Panc1 (cell line): ENCODE measurements at regions not wholly inside any gene's neighbourhood (a gene's known extent, or its start where the extent isn't known, plus 50 kb on each side); places are given as distances from the start of the nearest gene placed in this dataset.

Experiments
- ATAC-seq: fragments of 200-7000 bp; cut with Tn5 transposase; 2 replicates; pipeline ENCODE4 v1.9.1; 2020; ENCODE audit warnings: mild to moderate bottlenecking, moderate library complexity
- BruUV-seq: library from RNA; stranded (reverse); fragments of 400-500 nt; replicated peaks from 2 replicates; lab custom pipeline; 2021; lab: Mats Ljungman, UMichigan
- CTCF ChIA-PET: fragments of 300-600 bp; sonication (Branson Sonifier 250); formaldehyde crosslinking; loops from one replicate; lab custom pipeline; 2022; ENCODE audit warnings: antibody characterized with exemption; lab: Charles Lee
- POLR2A ChIA-PET: fragments of 300-600 bp; sonication (Branson Sonifier 250); formaldehyde crosslinking; loops from one replicate; lab custom pipeline; 2022; ENCODE audit warnings: antibody characterized with exemption; lab: Charles Lee
- DNase-seq: peaks from one replicate; pipeline ENCODE4 v3.0.0-alpha.2; 2010; ENCODE audit warnings: low read depth, low spot score
- H3K27ac ChIP-seq: 2 replicates; pipeline ENCODE4 v1.5.1; 2011; ENCODE audit warnings: mild to moderate bottlenecking, low read length, inconsistent platforms
- H3K27me3 ChIP-seq: fragments of 200-500 bp; sonication (Bioruptor generic); 2 replicates; pipeline ENCODE4 v1.6.0; 2014; ENCODE audit warnings: low read length, inconsistent platforms; ENCODE audit not compliant: control insufficient read depth, insufficient read depth
- H3K36me3 ChIP-seq: fragments of 200-500 bp; sonication (Bioruptor generic); 2 replicates; pipeline ENCODE4 v1.5.1; 2014; ENCODE audit warnings: inconsistent platforms, mild to moderate bottlenecking, low read length, moderate library complexity; ENCODE audit not compliant: control insufficient read depth, insufficient read depth
- H3K4me1 ChIP-seq: 2 replicates; pipeline ENCODE4 v1.5.1; 2011; ENCODE audit warnings: inconsistent platforms, mild to moderate bottlenecking, low read length, moderate library complexity; ENCODE audit not compliant: control insufficient read depth, insufficient read depth
- H3K4me3 ChIP-seq, 2 experiments: 2 replicates each; pipeline ENCODE4 v1.5.1; 2011 to 2012; ENCODE audit warnings: low read depth in 2 of 2, low read length in 2 of 2, mild to moderate bottlenecking in 2 of 2, inconsistent platforms in 1 of 2, moderate library complexity in 1 of 2
- H3K9me3 ChIP-seq: fragments of 200-500 bp; sonication (Bioruptor generic); 2 replicates; pipeline ENCODE4 v1.5.1; 2014; ENCODE audit warnings: low read depth, mild to moderate bottlenecking, inconsistent platforms, low read length, moderate library complexity; ENCODE audit not compliant: control insufficient read depth, insufficient read depth
- POLR2AphosphoS5 ChIP-seq: IDR thresholded peaks from 2 replicates; pipeline ENCODE4 v1.6.1; 2012; ENCODE audit warnings: mild to moderate bottlenecking, low read depth, low read length, moderate library complexity
- SIN3A ChIP-seq: IDR thresholded peaks from 2 replicates; pipeline ENCODE4 v1.6.1; 2012; ENCODE audit warnings: low read depth, mild to moderate bottlenecking, low read length, moderate library complexity, borderline replicate concordance; ENCODE audit not compliant: insufficient read depth
- TCF7L2 ChIP-seq: IDR thresholded peaks from 2 replicates; pipeline ENCODE4 v1.6.1; 2011; ENCODE audit warnings: mild to moderate bottlenecking, low read depth, low read length, inconsistent platforms
- in situ Hi-C: cut with HindIII; loops from 2 replicates; pipeline ENCODE4 v1.10.0; 2016; ENCODE audit warnings: low sequenced_read_pairs, low pct_unique_long_range_greater_than_20kb
- intact Hi-C: fragments of 100-400 bp; cut with micrococcal nuclease; formaldehyde crosslinking; loops from one replicate; pipeline ENCODE4 v1.10.0; 2022; ENCODE audit not compliant: unreplicated experiment
- TF ChIP-seq, protein P1 (sequence below), 2 experiments: IDR thresholded peaks; 2 replicates each; pipeline ENCODE4 v1.6.1; 2011 to 2012; ENCODE audit warnings: low read depth in 2 of 2, control low read depth in 1 of 2, low read length in 1 of 2, mild to moderate bottlenecking in 1 of 2, moderate library complexity in 1 of 2; ENCODE audit not compliant: insufficient read depth in 1 of 2
- TF ChIP-seq, protein P2 (sequence below): fragments of 450-650 bp; IDR thresholded peaks from 2 replicates; pipeline ENCODE4 v1.5.1; 2017; ENCODE audit warnings: mild to moderate bottlenecking

DNA sequence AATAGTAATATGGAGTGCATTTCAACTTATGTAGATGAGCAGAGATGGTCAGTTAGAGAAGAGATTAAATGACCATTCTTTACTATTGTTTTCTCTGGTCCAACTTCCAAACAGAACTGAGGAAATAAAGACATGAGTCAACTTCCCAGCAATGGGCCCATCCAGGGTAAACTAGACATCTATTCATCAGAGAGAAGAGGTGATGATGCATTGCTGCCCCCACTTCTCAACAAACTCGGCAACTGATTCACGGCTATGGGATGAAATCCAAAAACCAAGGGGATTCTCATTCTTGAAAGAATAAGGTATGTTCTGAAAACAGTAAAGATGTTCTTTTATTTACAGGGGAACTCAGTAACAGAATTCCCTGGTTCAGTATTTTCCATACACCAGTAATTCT is 190.7 kb downstream of the RDH14 start:
- H3K4me1 ChIP-seq = no peaks in the 10 kb centered on the region
- TF ChIP-seq, protein P1, sequence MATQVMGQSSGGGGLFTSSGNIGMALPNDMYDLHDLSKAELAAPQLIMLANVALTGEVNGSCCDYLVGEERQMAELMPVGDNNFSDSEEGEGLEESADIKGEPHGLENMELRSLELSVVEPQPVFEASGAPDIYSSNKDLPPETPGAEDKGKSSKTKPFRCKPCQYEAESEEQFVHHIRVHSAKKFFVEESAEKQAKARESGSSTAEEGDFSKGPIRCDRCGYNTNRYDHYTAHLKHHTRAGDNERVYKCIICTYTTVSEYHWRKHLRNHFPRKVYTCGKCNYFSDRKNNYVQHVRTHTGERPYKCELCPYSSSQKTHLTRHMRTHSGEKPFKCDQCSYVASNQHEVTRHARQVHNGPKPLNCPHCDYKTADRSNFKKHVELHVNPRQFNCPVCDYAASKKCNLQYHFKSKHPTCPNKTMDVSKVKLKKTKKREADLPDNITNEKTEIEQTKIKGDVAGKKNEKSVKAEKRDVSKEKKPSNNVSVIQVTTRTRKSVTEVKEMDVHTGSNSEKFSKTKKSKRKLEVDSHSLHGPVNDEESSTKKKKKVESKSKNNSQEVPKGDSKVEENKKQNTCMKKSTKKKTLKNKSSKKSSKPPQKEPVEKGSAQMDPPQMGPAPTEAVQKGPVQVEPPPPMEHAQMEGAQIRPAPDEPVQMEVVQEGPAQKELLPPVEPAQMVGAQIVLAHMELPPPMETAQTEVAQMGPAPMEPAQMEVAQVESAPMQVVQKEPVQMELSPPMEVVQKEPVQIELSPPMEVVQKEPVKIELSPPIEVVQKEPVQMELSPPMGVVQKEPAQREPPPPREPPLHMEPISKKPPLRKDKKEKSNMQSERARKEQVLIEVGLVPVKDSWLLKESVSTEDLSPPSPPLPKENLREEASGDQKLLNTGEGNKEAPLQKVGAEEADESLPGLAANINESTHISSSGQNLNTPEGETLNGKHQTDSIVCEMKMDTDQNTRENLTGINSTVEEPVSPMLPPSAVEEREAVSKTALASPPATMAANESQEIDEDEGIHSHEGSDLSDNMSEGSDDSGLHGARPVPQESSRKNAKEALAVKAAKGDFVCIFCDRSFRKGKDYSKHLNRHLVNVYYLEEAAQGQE (IDR thresholded peaks at IDR 0.05; ENCODE audit: insufficient read depth in 1 of 2, low read depth in 2 of 2, low read length in 1 of 2) = no peak
- TF ChIP-seq TCF7L2 = no peak
- TF ChIP-seq, protein P2, sequence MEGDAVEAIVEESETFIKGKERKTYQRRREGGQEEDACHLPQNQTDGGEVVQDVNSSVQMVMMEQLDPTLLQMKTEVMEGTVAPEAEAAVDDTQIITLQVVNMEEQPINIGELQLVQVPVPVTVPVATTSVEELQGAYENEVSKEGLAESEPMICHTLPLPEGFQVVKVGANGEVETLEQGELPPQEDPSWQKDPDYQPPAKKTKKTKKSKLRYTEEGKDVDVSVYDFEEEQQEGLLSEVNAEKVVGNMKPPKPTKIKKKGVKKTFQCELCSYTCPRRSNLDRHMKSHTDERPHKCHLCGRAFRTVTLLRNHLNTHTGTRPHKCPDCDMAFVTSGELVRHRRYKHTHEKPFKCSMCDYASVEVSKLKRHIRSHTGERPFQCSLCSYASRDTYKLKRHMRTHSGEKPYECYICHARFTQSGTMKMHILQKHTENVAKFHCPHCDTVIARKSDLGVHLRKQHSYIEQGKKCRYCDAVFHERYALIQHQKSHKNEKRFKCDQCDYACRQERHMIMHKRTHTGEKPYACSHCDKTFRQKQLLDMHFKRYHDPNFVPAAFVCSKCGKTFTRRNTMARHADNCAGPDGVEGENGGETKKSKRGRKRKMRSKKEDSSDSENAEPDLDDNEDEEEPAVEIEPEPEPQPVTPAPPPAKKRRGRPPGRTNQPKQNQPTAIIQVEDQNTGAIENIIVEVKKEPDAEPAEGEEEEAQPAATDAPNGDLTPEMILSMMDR = no peak
- TF ChIP-seq SIN3A = no peak
- no peak for TF ChIP-seq POLR2AphosphoS5
- BruUV-seq = no TSS peak
- in situ Hi-C loops = no loop called here
- ChIA-PET CTCF (no interaction called here), POLR2A (interaction anchor here (0.6 kb wide), 1 partner anchor 119 kb away, joined by 6 read pairs; no protein-coding TSS in a partner anchor)
- no peak overlapping the region for H3K4me3 ChIP-seq
- no peaks in the 10 kb centered on the region for H3K27me3 ChIP-seq
- ATAC-seq = no peak
- H3K36me3 ChIP-seq = no peaks in the 10 kb centered on the region
- H3K9me3 ChIP-seq = no peaks in the 10 kb centered on the region
- H3K27ac ChIP-seq = no peak overlapping the region
- no peak for DNase-seq
- intact Hi-C loops = no loop called here

DNA sequence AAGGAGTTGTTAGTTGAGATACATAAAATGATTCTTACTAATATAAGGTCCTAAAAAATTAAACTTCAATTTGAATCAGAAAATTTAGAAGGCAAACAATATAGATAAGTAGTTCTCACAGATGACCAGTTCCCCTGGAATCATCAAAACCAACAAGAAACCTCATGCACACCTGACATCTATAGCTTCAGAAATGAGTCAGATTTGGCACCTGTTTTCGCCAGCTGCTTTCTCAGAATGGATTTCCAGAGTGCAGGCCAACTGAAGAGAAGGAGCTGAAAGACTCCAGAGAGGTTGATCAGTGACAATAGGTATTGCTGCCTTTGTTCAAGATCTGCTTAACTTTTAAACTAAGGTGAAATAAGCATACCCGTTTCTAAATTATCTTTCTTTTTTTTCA is 192.4 kb downstream of the RDH14 start:
- no peaks in the 10 kb centered on the region for H3K36me3 ChIP-seq
- in situ Hi-C loops = no loop called here
- H3K9me3 ChIP-seq = no peaks in the 10 kb centered on the region
- ChIA-PET POLR2A (no interaction called here), CTCF (no interaction called here)
- BruUV-seq = no TSS peak
- H3K27ac ChIP-seq = no peak overlapping the region
- DNase-seq (no peak), ATAC-seq (no peak)
- H3K4me1 ChIP-seq = no peaks in the 10 kb centered on the region
- no peaks in the 10 kb centered on the region for H3K27me3 ChIP-seq
- intact Hi-C loops = no loop called here
- TF ChIP-seq SIN3A (no peak), TCF7L2 (no peak), POLR2AphosphoS5 (no peak)
- TF ChIP-seq, protein P2 = no peak
- TF ChIP-seq, protein P1 (IDR thresholded peaks at IDR 0.05; ENCODE audit: insufficient read depth in 1 of 2, low read depth in 2 of 2, low read length in 1 of 2) = no peak
- H3K4me3 ChIP-seq = no peak overlapping the region
